Smooth muscle cell of the brain vasculature (primary cell): ENCODE measurements at regions not wholly inside any gene's neighbourhood (a gene's known extent, or its start where the extent isn't known, plus 50 kb on each side); places are given as distances from the start of the nearest gene placed in this dataset.
A peak's percentile ranks its signal among the peaks of the same experiment; 100 is the strongest.

Experiments used
- DNase-seq: peaks from one replicate; pipeline ENCODE4 v3.0.0-alpha.2; 2012; ENCODE audit warnings: low read depth, low spot score

GRCh38 chr4:133887723-133888122 lies 313.9 kb downstream of the PABPC4L start:
- no peak for DNase-seq

- DNase-seq: no peak
Observed at GRCh38 chr4:133869486-133869885, 332.1 kb downstream of the PABPC4L start.

- no peak for DNase-seq
Observed at GRCh38 chr4:133868856-133869255, 332.7 kb downstream of the PABPC4L start.

- peak; percentile 26 for DNase-seq
Observed at GRCh38 chr4:133866328-133866699, 335.3 kb downstream of the PABPC4L start.

GRCh38 chr4:133865612-133866327 lies 335.8 kb downstream of the PABPC4L start:
- peak; percentile 75 for DNase-seq

GRCh38 chr4:133863153-133863552 lies 338.4 kb downstream of the PABPC4L start:
- DNase-seq: no peak

- DNase-seq: no peak
Observed at GRCh38 chr4:133856731-133857355, 344.7 kb downstream of the PABPC4L start.

- DNase-seq: no peak
Observed at GRCh38 chr4:133855001-133855400, 346.6 kb downstream of the PABPC4L start.

GRCh38 chr4:133839326-133839725 lies 362.3 kb downstream of the PABPC4L start:
- no peak for DNase-seq

- no peak for DNase-seq
Observed at GRCh38 chr4:133823177-133823576, 378.4 kb downstream of the PABPC4L start.

GRCh38 chr4:133812954-133813353 lies 388.6 kb downstream of the PABPC4L start:
- DNase-seq: no peak

GRCh38 chr4:133812236-133812635 lies 389.4 kb downstream of the PABPC4L start:
- no peak for DNase-seq

- DNase-seq: no peak
Observed at GRCh38 chr4:133808151-133808550, 393.4 kb downstream of the PABPC4L start.

GRCh38 chr4:133803341-133803740 lies 398.2 kb downstream of the PABPC4L start:
- DNase-seq: no peak

GRCh38 chr4:133802359-133803140 lies 399.0 kb downstream of the PABPC4L start:
- DNase-seq: no peak

- no peak for DNase-seq
Observed at GRCh38 chr4:133801883-133802282, 399.7 kb downstream of the PABPC4L start.

GRCh38 chr4:133800966-133801365 lies 400.6 kb downstream of the PABPC4L start:
- DNase-seq: no peak

- DNase-seq: no peak
Observed at GRCh38 chr4:133799717-133800315, 401.8 kb downstream of the PABPC4L start.

- DNase-seq: no peak
Observed at GRCh38 chr4:133777661-133778060, 423.9 kb downstream of the PABPC4L start.

GRCh38 chr4:133776961-133777360 lies 424.6 kb downstream of the PABPC4L start:
- DNase-seq: no peak

- DNase-seq: no peak
Observed at GRCh38 chr4:133776503-133776902, 425.1 kb downstream of the PABPC4L start.

- DNase-seq: no peak
Observed at GRCh38 chr4:133775881-133776280, 425.7 kb downstream of the PABPC4L start.
